ENCODE measurements at regions not wholly inside any gene's neighbourhood (a gene's known extent, or its start where the extent isn't known, plus 50 kb on each side); places are given as distances from the start of the nearest gene placed in this dataset.
A peak's percentile ranks its signal among the peaks of the same experiment; 100 is the strongest.

GRCh38 chr1:30422251-30422650 lies 301.1 kb downstream of the MATN1 start:
- H3K4me1 ChIP-seq (ENCODE audit: control insufficient read depth in 4 of 4, insufficient read depth in 4 of 4, low read length in 3 of 4): no peaks in the 10 kb centered on the region
- H3K9me3 ChIP-seq (ENCODE audit: control insufficient read depth in 4 of 4, low read length in 3 of 4): no peaks in the 10 kb centered on the region
- H3K27me3 ChIP-seq (ENCODE audit: control insufficient read depth in 4 of 4, insufficient read depth in 4 of 4, low read length in 3 of 4): peaks cover 0 to 3% (median 1%) of the 10 kb centered on the region in 4 donors
- H3K36me3 ChIP-seq (ENCODE audit: control insufficient read depth in 4 of 4, insufficient read depth in 3 of 4, low read depth in 1 of 4, low read length in 3 of 4): no peaks in the 10 kb centered on the region
- 58% methylated on average over 2 of the region's 2 CpGs for WGBS
- peak; percentile 24 for DNase-seq (ENCODE audit: low spot score)
- H3K27ac ChIP-seq (ENCODE audit: low read depth in 1 of 2, low read length in 2 of 2): no peak overlapping the region
- no peak overlapping the region for H3K4me3 ChIP-seq (ENCODE audit: low read depth in 1 of 3, low read length in 3 of 3)
- H3K9ac ChIP-seq (ENCODE audit: low read depth in 1 of 2, low read length in 2 of 2): no peak overlapping the region
- TF ChIP-seq YY1 (IDR thresholded peaks at IDR 0.05): no peak

DNA sequence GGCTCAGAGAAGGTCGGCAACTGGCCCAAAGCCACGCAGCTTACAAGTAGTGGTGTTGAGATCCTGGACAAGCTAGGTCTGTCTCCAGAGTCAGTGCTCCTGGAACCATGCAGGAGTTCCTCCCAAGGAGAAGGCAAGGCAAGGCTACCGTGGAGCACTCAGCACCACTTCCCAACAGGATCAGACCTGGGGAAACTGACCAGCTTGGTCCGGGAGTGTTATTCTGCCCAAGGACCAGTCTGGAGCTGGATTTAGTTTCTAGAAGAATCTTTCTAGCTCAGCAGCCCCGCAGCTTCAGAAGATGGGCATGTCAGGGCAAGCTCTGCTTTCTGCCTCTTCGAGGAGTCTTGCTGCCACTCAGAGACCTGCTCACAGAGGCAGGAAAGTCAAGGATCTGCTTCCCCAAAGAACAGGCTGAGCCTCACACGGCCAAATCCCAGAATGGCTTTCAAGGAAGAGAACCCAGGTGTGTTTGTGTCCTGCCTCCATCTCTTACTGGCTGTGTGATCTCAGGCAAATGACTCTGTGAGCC lies 302.8 kb downstream of the MATN1 start:
- TF ChIP-seq FOXA2 (IDR thresholded peaks at IDR 0.05): no peak
- TF ChIP-seq EGR1 (IDR thresholded peaks at IDR 0.05; ENCODE audit: low read depth in 2 of 2): no peak
- TF ChIP-seq GABPA (IDR thresholded peaks at IDR 0.05 in 1 of 2, conservative IDR thresholded peaks at IDR 0.05 in 1 of 2): no peak
- no peak for TF ChIP-seq FOXA1 (IDR thresholded peaks at IDR 0.05)
- no peak for TF ChIP-seq HNF4G (IDR thresholded peaks at IDR 0.05)
- TF ChIP-seq, protein P1, sequence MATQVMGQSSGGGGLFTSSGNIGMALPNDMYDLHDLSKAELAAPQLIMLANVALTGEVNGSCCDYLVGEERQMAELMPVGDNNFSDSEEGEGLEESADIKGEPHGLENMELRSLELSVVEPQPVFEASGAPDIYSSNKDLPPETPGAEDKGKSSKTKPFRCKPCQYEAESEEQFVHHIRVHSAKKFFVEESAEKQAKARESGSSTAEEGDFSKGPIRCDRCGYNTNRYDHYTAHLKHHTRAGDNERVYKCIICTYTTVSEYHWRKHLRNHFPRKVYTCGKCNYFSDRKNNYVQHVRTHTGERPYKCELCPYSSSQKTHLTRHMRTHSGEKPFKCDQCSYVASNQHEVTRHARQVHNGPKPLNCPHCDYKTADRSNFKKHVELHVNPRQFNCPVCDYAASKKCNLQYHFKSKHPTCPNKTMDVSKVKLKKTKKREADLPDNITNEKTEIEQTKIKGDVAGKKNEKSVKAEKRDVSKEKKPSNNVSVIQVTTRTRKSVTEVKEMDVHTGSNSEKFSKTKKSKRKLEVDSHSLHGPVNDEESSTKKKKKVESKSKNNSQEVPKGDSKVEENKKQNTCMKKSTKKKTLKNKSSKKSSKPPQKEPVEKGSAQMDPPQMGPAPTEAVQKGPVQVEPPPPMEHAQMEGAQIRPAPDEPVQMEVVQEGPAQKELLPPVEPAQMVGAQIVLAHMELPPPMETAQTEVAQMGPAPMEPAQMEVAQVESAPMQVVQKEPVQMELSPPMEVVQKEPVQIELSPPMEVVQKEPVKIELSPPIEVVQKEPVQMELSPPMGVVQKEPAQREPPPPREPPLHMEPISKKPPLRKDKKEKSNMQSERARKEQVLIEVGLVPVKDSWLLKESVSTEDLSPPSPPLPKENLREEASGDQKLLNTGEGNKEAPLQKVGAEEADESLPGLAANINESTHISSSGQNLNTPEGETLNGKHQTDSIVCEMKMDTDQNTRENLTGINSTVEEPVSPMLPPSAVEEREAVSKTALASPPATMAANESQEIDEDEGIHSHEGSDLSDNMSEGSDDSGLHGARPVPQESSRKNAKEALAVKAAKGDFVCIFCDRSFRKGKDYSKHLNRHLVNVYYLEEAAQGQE (IDR thresholded peaks at IDR 0.05): no peak
- no peak for TF ChIP-seq HNF4A (conservative IDR thresholded peaks at IDR 0.05)
- no peak for TF ChIP-seq YY1 (IDR thresholded peaks at IDR 0.05)
- no peaks in the 10 kb centered on the region for H3K36me3 ChIP-seq (ENCODE audit: control insufficient read depth in 4 of 4, insufficient read depth in 3 of 4, low read depth in 1 of 4, low read length in 3 of 4)
- WGBS: 77% methylated on average over 7 of the region's 7 CpGs

DNA sequence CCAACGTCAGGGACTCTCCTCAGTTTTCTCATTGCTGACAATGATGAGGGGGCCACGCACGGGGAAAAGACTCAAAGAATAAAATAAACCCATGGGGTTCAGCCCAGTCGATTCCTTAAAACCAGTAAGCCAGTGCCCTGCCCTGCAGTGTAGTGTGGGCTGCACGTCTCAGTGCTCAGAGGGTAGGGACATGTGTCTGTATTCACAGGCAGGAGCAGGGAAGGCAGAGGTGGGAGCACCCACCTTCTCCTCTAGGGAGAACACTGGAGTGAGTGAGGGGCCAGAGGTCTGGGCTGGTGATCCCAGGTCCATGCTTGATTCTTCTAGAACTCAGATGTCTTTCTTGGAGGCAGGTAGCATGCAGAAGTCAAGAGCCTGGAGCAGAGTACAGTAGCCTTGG lies 303.6 kb downstream of the MATN1 start:
- Histone ChIP-seq H3K9ac (ENCODE audit: low read depth in 1 of 2, low read length in 2 of 2) (no peak overlapping the region), H3K4me3 (ENCODE audit: low read depth in 1 of 3, low read length in 3 of 3) (no peak overlapping the region), H3K27me3 (ENCODE audit: control insufficient read depth in 4 of 4, insufficient read depth in 4 of 4, low read length in 3 of 4) (peaks cover 0 to 3% (median 0%) of the 10 kb centered on the region in 4 donors), H3K27ac (ENCODE audit: low read depth in 1 of 2, low read length in 2 of 2) (no peak overlapping the region), H3K9me3 (ENCODE audit: control insufficient read depth in 4 of 4, low read length in 3 of 4) (no peaks in the 10 kb centered on the region), H3K36me3 (ENCODE audit: control insufficient read depth in 4 of 4, insufficient read depth in 3 of 4, low read depth in 1 of 4, low read length in 3 of 4) (no peaks in the 10 kb centered on the region), H3K4me1 (ENCODE audit: control insufficient read depth in 4 of 4, insufficient read depth in 4 of 4, low read length in 3 of 4) (no peaks in the 10 kb centered on the region)
- 83% methylated on average over 5 of the region's 5 CpGs for WGBS
- TF ChIP-seq FOXA1 (IDR thresholded peaks at IDR 0.05) (no peak), EGR1 (IDR thresholded peaks at IDR 0.05; ENCODE audit: low read depth in 2 of 2) (no peak), SP1 (IDR thresholded peaks at IDR 0.05) (no peak), RXRA (IDR thresholded peaks at IDR 0.05) (no peak), ATF3 (IDR thresholded peaks at IDR 0.05) (no peak), RAD21 (IDR thresholded peaks at IDR 0.05) (no peak), JUND (IDR thresholded peaks at IDR 0.05) (no peak), CTCF (IDR thresholded peaks at IDR 0.05; ENCODE audit: low read depth, low read length, missing input control) (no peak), GABPA (IDR thresholded peaks at IDR 0.05 in 1 of 2, conservative IDR thresholded peaks at IDR 0.05 in 1 of 2) (no peak), HNF4A (conservative IDR thresholded peaks at IDR 0.05) (no peak), NR2F2 (IDR thresholded peaks at IDR 0.05) (no peak)
- TF ChIP-seq, protein P2, sequence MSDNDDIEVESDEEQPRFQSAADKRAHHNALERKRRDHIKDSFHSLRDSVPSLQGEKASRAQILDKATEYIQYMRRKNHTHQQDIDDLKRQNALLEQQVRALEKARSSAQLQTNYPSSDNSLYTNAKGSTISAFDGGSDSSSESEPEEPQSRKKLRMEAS (IDR thresholded peaks at IDR 0.05): no peak
- peak; percentile 17 for DNase-seq (ENCODE audit: low spot score)

More for the DNA sequence above, 302.8 kb downstream of the MATN1 start:
- Histone ChIP-seq H3K4me1 (ENCODE audit: control insufficient read depth in 4 of 4, insufficient read depth in 4 of 4, low read length in 3 of 4) (no peaks in the 10 kb centered on the region), H3K9ac (ENCODE audit: low read depth in 1 of 2, low read length in 2 of 2) (no peak overlapping the region), H3K27me3 (ENCODE audit: control insufficient read depth in 4 of 4, insufficient read depth in 4 of 4, low read length in 3 of 4) (peaks cover 0 to 3% (median under 1%) of the 10 kb centered on the region in 4 donors), H3K27ac (ENCODE audit: low read depth in 1 of 2, low read length in 2 of 2) (no peak overlapping the region), H3K9me3 (ENCODE audit: control insufficient read depth in 4 of 4, low read length in 3 of 4) (no peaks in the 10 kb centered on the region), H3K4me3 (ENCODE audit: low read depth in 1 of 3, low read length in 3 of 3) (no peak overlapping the region)
- peak; percentile 23 for DNase-seq (ENCODE audit: low spot score)
